ENCODE measurements at regions not wholly inside any gene's neighbourhood (a gene's known extent, or its start where the extent isn't known, plus 50 kb on each side); places are given as distances from the start of the nearest gene placed in this dataset.
A peak's percentile ranks its signal among the peaks of the same experiment; 100 is the strongest.

DNA sequence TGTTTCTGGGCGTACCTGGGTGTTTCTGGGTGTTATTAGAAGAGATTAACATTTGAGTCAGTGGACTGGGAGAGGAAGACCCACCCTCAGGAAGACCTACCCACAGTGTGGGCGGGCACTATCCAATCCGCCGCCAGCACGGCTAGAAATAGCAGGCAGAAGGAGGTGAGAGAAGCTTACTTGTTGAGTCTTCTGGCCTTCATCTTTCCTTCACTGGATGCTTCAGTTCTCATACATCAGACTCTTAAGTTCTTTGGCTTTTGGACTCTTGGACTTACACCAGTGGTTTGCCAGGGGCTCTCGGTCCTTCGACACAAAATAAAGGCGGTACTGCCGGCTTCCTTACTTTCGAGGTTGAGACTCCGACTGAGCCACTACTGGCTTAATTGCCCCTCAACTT is 654.6 kb upstream of the CADM2 start:
- CTCF ChIA-PET (ENCODE audit: low intra/inter-chr PET ratio): no interaction called here
- Histone ChIP-seq H3K4me2 (ENCODE audit: insufficient read depth, low read length) (peak overlapping the region; percentile 76), H3K9ac (ENCODE audit: insufficient read depth in 1 of 2, low read depth in 2 of 2, low read length in 2 of 2) (peak overlapping the region in 1 of 2 experiments; percentile 49; a peak in 1 of 4 replicates), H4K20me1 (replicated peaks; ENCODE audit: control insufficient read depth, insufficient read depth, low read length) (no peaks in the 10 kb centered on the region), H3K79me2 (ENCODE audit: control insufficient read depth, insufficient read depth, low read length) (peaks cover 41% of the 10 kb centered on the region), H3K36me3 (ENCODE audit: control insufficient read depth, insufficient read depth, low read length) (no peaks in the 10 kb centered on the region), H3K4me3 (peak overlapping the region; percentile 47), H3K9me3 (replicated peaks; ENCODE audit: control insufficient read depth, insufficient read depth, low read depth, low read length) (no peaks in the 10 kb centered on the region), H2AFZ (ENCODE audit: low read depth, low read length) (peak overlapping the region; percentile 69; the same call in 1 of the 2 replicates), H3K27me3 (ENCODE audit: control insufficient read depth in 2 of 2, insufficient read depth in 2 of 2, low read length in 2 of 2) (no peaks in the 10 kb centered on the region), H3K27ac (ENCODE audit: extremely low read depth, low read depth, low read length) (peak overlapping the region; percentile 62), H3K4me1 (replicated peaks in 1 of 2; ENCODE audit: control insufficient read depth in 2 of 2, insufficient read depth in 2 of 2, low read length in 2 of 2) (no peaks in the 10 kb centered on the region; a peak in 1 of 5 replicates), H3K9me1 (ENCODE audit: control insufficient read depth, insufficient read depth, low read length) (no peaks in the 10 kb centered on the region)
- POLR2A ChIA-PET: interaction anchor here (0.6 kb wide), 1 partner anchor 13 kb away, joined by 3 read pairs; no protein-coding TSS in a partner anchor
- FAIRE-seq: peak; percentile 77
- peak in 2 of 4 experiments; percentile 26 to 82 for DNase-seq (ENCODE audit: extremely low read depth in 1 of 4, low spot score in 3 of 4)
- 2% methylated on average over 11 of the region's 11 CpGs for WGBS (ENCODE audit: insufficient coverage, low coverage, missing lambda C conversion rate)
- intact Hi-C loops (cut with micrococcal nuclease) (no loop called here), in situ Hi-C loops (cut with MboI) (no loop called here)
- ATAC-seq: peak; percentile 77
- no TSS peak for BruUV-seq (replicated peaks)
- TF ChIP-seq, protein P1, sequence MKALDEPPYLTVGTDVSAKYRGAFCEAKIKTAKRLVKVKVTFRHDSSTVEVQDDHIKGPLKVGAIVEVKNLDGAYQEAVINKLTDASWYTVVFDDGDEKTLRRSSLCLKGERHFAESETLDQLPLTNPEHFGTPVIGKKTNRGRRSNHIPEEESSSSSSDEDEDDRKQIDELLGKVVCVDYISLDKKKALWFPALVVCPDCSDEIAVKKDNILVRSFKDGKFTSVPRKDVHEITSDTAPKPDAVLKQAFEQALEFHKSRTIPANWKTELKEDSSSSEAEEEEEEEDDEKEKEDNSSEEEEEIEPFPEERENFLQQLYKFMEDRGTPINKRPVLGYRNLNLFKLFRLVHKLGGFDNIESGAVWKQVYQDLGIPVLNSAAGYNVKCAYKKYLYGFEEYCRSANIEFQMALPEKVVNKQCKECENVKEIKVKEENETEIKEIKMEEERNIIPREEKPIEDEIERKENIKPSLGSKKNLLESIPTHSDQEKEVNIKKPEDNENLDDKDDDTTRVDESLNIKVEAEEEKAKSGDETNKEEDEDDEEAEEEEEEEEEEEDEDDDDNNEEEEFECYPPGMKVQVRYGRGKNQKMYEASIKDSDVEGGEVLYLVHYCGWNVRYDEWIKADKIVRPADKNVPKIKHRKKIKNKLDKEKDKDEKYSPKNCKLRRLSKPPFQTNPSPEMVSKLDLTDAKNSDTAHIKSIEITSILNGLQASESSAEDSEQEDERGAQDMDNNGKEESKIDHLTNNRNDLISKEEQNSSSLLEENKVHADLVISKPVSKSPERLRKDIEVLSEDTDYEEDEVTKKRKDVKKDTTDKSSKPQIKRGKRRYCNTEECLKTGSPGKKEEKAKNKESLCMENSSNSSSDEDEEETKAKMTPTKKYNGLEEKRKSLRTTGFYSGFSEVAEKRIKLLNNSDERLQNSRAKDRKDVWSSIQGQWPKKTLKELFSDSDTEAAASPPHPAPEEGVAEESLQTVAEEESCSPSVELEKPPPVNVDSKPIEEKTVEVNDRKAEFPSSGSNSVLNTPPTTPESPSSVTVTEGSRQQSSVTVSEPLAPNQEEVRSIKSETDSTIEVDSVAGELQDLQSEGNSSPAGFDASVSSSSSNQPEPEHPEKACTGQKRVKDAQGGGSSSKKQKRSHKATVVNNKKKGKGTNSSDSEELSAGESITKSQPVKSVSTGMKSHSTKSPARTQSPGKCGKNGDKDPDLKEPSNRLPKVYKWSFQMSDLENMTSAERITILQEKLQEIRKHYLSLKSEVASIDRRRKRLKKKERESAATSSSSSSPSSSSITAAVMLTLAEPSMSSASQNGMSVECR (CRISPR knock-in tag; IDR thresholded peaks at IDR 0.05): no peak
- no peak for TF ChIP-seq ZNF444 (CRISPR knock-in tag; IDR thresholded peaks at IDR 0.05)
- 0 out of 2 replicates have a peak, but pooled peaks have one; percentile 26 for TF ChIP-seq POLR2AphosphoS5 (IDR thresholded peaks at IDR 0.05; ENCODE audit: control insufficient read depth, insufficient read depth, low read depth, low read length)
- no peak for TF ChIP-seq EP300 (IDR thresholded peaks at IDR 0.05; ENCODE audit: low read length)
- TF ChIP-seq FUS (optimal IDR thresholded peaks at IDR 0.05; ENCODE audit: low read depth, low read length): no peak
- TF ChIP-seq TBP (optimal IDR thresholded peaks at IDR 0.05; ENCODE audit: low read depth, low read length): peak; percentile 69
- TF ChIP-seq TAF1 (IDR thresholded peaks at IDR 0.05; ENCODE audit: control insufficient read depth, extremely low read depth, insufficient read depth, low read length, severe bottlenecking): peak; percentile 53
- TF ChIP-seq GTF2B (IDR thresholded peaks at IDR 0.05; ENCODE audit: extremely low read depth, insufficient read length): peak; percentile 45
- TF ChIP-seq NR1H2 (CRISPR knock-in tag; IDR thresholded peaks at IDR 0.05): no peak
- no peak for TF ChIP-seq BHLHE40 (IDR thresholded peaks at IDR 0.05; ENCODE audit: low read length)
- TF ChIP-seq CBX8 (IDR thresholded peaks at IDR 0.05; ENCODE audit: borderline replicate concordance, extremely low read depth, low read depth, low read length, poor library complexity, severe bottlenecking): no peak
- 0 out of 4 replicates have a peak, but pooled peaks of 1 of the 2 experiments have one; percentile 28 for TF ChIP-seq MLLT1 (IDR thresholded peaks at IDR 0.05)
- no peak for TF ChIP-seq HNRNPL (IDR thresholded peaks at IDR 0.05; ENCODE audit: low read depth, low read length)
- TF ChIP-seq EGR1 (conservative IDR thresholded peaks at IDR 0.05): peak; percentile 67
- no peak for TF ChIP-seq BMI1 (IDR thresholded peaks at IDR 0.05; ENCODE audit: low read length)

All from K562 (cell line).